MM.1S (cell line): ENCODE measurements at regions not wholly inside any gene's neighbourhood (a gene's known extent, or its start where the extent isn't known, plus 50 kb on each side); places are given as distances from the start of the nearest gene placed in this dataset.

Experiments used
- DNase-seq: peaks from one replicate; pipeline ENCODE4 v3.0.0-alpha.2; 2015
- H2AFZ ChIP-seq: fragments of 300-600 bp; sonication (generic); 2 replicates; pipeline ENCODE4 v1.6.0; 2016; ENCODE audit warnings: antibody characterized with exemption, low read length
- H3F3A ChIP-seq: fragments of 300-600 bp; sonication (generic); 2 replicates; pipeline ENCODE4 v1.6.1; 2016; ENCODE audit warnings: mild to moderate bottlenecking, antibody characterized with exemption, low read length, moderate library complexity, mixed read lengths; ENCODE audit not compliant: insufficient read depth
- H3K27ac ChIP-seq: fragments of 300-600 bp; sonication (generic); 2 replicates; pipeline ENCODE4 v1.5.1; 2016; ENCODE audit warnings: mild to moderate bottlenecking, low read length
- H3K27me3 ChIP-seq: fragments of 300-600 bp; sonication (generic); replicated peaks from 2 replicates; pipeline ENCODE4 v1.6.0; 2016; ENCODE audit warnings: low read length; ENCODE audit not compliant: insufficient read depth
- H3K36me3 ChIP-seq: fragments of 300-600 bp; sonication (generic); replicated peaks from 2 replicates; pipeline ENCODE4 v1.6.1; 2016; ENCODE audit warnings: mild to moderate bottlenecking, low read length, mixed read lengths; ENCODE audit not compliant: insufficient read depth
- H3K4me1 ChIP-seq: fragments of 300-600 bp; sonication (generic); 2 replicates; pipeline ENCODE4 v1.6.1; 2016; ENCODE audit warnings: low read length, mixed read lengths
- H3K4me2 ChIP-seq: fragments of 300-600 bp; sonication (generic); 2 replicates; pipeline ENCODE4 v1.6.0; 2016; ENCODE audit warnings: low read depth, low read length
- H3K4me3 ChIP-seq: fragments of 300-600 bp; sonication (generic); 2 replicates; pipeline ENCODE4 v1.5.1; 2016; ENCODE audit warnings: low read length, mixed read lengths
- H3K79me2 ChIP-seq: fragments of 300-600 bp; sonication (generic); 2 replicates; pipeline ENCODE4 v1.6.1; 2016; ENCODE audit warnings: mixed run types, low read length, mixed read lengths
- H3K9ac ChIP-seq: fragments of 300-600 bp; sonication (generic); 2 replicates; pipeline ENCODE4 v1.6.1; 2016; ENCODE audit warnings: low read length, mixed read lengths
- H3K9me2 ChIP-seq: fragments of 300-600 bp; sonication (generic); replicated peaks from 2 replicates; pipeline ENCODE4 v1.6.1; 2016; ENCODE audit warnings: mild to moderate bottlenecking, low read length, mixed read lengths; ENCODE audit not compliant: insufficient read depth
- H3K9me3 ChIP-seq: fragments of 300-600 bp; sonication (generic); replicated peaks from 2 replicates; pipeline ENCODE4 v1.6.1; 2016; ENCODE audit warnings: mild to moderate bottlenecking, low read length, mixed read lengths; ENCODE audit not compliant: insufficient read depth
- H4K20me1 ChIP-seq: fragments of 300-600 bp; sonication (generic); 2 replicates; pipeline ENCODE4 v1.6.1; 2016; ENCODE audit warnings: mild to moderate bottlenecking, low read length, moderate library complexity, mixed read lengths; ENCODE audit not compliant: insufficient read depth
- EZH2 ChIP-seq: fragments of 300-600 bp; sonication (generic); optimal IDR thresholded peaks from 2 replicates; pipeline ENCODE3; 2017; ENCODE audit warnings: low read depth, mild to moderate bottlenecking, antibody characterized with exemption, low read length, mixed read lengths
- EZH2phosphoT487 ChIP-seq: fragments of 300-600 bp; sonication (generic); IDR thresholded peaks from 2 replicates; pipeline ENCODE4 v1.6.1; 2018; ENCODE audit warnings: antibody characterized with exemption, low read length
- TF ChIP-seq, protein P1 (sequence below): fragments of 300-600 bp; sonication (generic); IDR thresholded peaks from 2 replicates; pipeline ENCODE4 v1.5.1; 2016; ENCODE audit warnings: antibody characterized with exemption, low read length, mixed read lengths

DNA sequence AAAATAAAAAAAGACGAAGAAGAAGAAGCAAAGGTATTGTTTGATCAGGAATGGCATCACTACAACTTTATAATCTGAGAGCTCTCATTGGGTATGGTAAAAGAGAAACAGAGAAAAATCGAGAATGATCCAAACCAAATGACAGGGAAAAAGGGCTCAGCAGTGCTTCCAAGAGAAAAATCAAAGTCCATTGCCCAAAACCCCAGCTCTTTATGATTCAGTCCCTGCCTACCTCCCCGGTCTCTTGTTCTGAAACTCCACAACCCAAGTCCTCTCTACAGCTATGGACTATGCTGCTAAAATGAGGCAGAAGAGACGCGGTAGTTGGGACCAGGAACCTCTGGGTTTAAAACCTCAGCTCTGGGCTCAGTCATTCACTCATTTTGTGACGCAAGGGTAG lies 341.1 kb upstream of the PPARGC1A start:
- no peak overlapping the region for H2AFZ ChIP-seq
- H3K27ac ChIP-seq, result no peak overlapping the region
- no peak overlapping the region for H3K9ac ChIP-seq
- H3F3A ChIP-seq, result no peaks in the 10 kb centered on the region
- no peak for DNase-seq
- TF ChIP-seq EZH2 (no peak), EZH2phosphoT487 (no peak)
- TF ChIP-seq, protein P1, sequence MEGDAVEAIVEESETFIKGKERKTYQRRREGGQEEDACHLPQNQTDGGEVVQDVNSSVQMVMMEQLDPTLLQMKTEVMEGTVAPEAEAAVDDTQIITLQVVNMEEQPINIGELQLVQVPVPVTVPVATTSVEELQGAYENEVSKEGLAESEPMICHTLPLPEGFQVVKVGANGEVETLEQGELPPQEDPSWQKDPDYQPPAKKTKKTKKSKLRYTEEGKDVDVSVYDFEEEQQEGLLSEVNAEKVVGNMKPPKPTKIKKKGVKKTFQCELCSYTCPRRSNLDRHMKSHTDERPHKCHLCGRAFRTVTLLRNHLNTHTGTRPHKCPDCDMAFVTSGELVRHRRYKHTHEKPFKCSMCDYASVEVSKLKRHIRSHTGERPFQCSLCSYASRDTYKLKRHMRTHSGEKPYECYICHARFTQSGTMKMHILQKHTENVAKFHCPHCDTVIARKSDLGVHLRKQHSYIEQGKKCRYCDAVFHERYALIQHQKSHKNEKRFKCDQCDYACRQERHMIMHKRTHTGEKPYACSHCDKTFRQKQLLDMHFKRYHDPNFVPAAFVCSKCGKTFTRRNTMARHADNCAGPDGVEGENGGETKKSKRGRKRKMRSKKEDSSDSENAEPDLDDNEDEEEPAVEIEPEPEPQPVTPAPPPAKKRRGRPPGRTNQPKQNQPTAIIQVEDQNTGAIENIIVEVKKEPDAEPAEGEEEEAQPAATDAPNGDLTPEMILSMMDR, result no peak
- no peak overlapping the region for H3K4me2 ChIP-seq
- H4K20me1 ChIP-seq, result no peaks in the 10 kb centered on the region
- H3K9me2 ChIP-seq, result no peaks in the 10 kb centered on the region
- no peak overlapping the region for H3K4me3 ChIP-seq
- no peaks in the 10 kb centered on the region for H3K9me3 ChIP-seq
- H3K79me2 ChIP-seq, result no peaks in the 10 kb centered on the region
- H3K27me3 ChIP-seq, result no peaks in the 10 kb centered on the region
- 0 out of 2 replicates have a peak, but pooled peaks cover 16% of the 10 kb centered on the region for H3K4me1 ChIP-seq
- H3K36me3 ChIP-seq, result no peaks in the 10 kb centered on the region

DNA sequence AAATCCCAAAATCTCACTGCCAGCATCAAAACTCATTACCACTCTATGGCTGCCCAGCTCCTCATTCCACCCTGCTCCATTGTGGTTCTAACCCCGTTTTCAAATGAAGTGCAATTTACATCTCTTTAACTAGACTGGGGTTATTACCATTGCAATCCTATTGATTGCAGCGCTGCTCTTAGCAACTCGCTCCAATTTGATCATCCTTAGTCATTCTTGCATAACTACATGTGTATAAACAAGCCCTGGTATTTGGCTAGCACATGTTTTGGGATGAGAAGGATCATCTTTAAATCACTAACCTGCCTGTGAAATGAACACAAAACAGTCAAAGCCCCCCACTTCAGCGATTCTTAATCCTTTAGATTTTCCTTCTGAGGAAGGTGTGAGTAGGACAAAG lies 340.1 kb upstream of the PPARGC1A start:
- DNase-seq, result no peak
- TF ChIP-seq, protein P1, result no peak
- no peak for TF ChIP-seq EZH2
- no peak for TF ChIP-seq EZH2phosphoT487
- Histone ChIP-seq H3K36me3 (no peaks in the 10 kb centered on the region), H3K27ac (no peak overlapping the region), H3K79me2 (no peaks in the 10 kb centered on the region), H4K20me1 (no peaks in the 10 kb centered on the region), H2AFZ (no peak overlapping the region), H3K9me3 (no peaks in the 10 kb centered on the region), H3K27me3 (no peaks in the 10 kb centered on the region), H3K9me2 (no peaks in the 10 kb centered on the region), H3K4me1 (0 out of 2 replicates have a peak, but pooled peaks cover 13% of the 10 kb centered on the region), H3K4me3 (no peak overlapping the region), H3K9ac (no peak overlapping the region), H3F3A (no peaks in the 10 kb centered on the region), H3K4me2 (no peak overlapping the region)

DNA sequence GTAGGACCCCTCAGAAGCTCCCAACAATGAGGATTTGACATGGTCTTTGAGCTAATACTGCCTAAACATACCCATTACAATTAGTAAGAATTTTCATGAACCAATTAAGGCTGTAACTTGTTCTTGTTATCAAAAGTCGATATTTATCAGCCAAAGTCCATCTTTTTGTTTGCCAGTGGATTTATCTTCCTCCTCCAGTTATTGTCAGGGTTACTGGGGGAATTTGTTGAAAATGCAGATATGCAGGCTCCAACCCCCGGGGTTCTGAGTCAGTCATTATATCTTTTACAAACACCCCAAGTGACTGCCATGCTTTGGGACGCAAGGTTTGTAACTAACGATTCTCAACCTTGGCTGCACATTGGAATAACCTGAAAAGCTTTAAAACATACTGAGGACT lies 338.8 kb upstream of the PPARGC1A start:
- H3K4me1 ChIP-seq, result 0 out of 2 replicates have a peak, but pooled peaks cover 13% of the 10 kb centered on the region
- TF ChIP-seq, protein P1, result no peak
- no peak for TF ChIP-seq EZH2
- no peak for TF ChIP-seq EZH2phosphoT487

More for the DNA sequence above, 338.8 kb upstream of the PPARGC1A start:
- H3K79me2 ChIP-seq, result no peaks in the 10 kb centered on the region
- no peaks in the 10 kb centered on the region for H3K36me3 ChIP-seq
- H2AFZ ChIP-seq, result no peak overlapping the region
- no peak overlapping the region for H3K27ac ChIP-seq
- no peaks in the 10 kb centered on the region for H3F3A ChIP-seq
- H3K9ac ChIP-seq, result no peak overlapping the region
- H3K9me3 ChIP-seq, result no peaks in the 10 kb centered on the region
- H3K27me3 ChIP-seq, result no peaks in the 10 kb centered on the region
- no peak for DNase-seq
- H3K4me3 ChIP-seq, result no peak overlapping the region
- no peaks in the 10 kb centered on the region for H3K9me2 ChIP-seq
- no peak overlapping the region for H3K4me2 ChIP-seq
- H4K20me1 ChIP-seq, result no peaks in the 10 kb centered on the region
